Ishikawa (cell line): ENCODE measurements at regions not wholly inside any gene's neighbourhood (a gene's known extent, or its start where the extent isn't known, plus 50 kb on each side); places are given as distances from the start of the nearest gene placed in this dataset.

Experiments used
- CEBPB ChIP-seq: IDR thresholded peaks from 2 replicates; pipeline ENCODE4 v1.6.1; 2012
- CREB1 ChIP-seq: IDR thresholded peaks from 2 replicates; pipeline ENCODE4 v1.6.1; 2012; ENCODE audit warnings: low read depth
- EGR1 ChIP-seq: IDR thresholded peaks from 2 replicates; pipeline ENCODE4 v1.6.1; 2012
- EP300 ChIP-seq: IDR thresholded peaks from 2 replicates; pipeline ENCODE4 v1.6.1; 2012; ENCODE audit warnings: borderline replicate concordance
- FOXM1 ChIP-seq: IDR thresholded peaks from 2 replicates; pipeline ENCODE4 v1.6.1; 2012; ENCODE audit warnings: low read depth, borderline replicate concordance
- MAX ChIP-seq: IDR thresholded peaks from 2 replicates; pipeline ENCODE4 v1.6.1; 2012
- NFIC ChIP-seq: IDR thresholded peaks from 2 replicates; pipeline ENCODE4 v1.6.1; 2012
- RAD21 ChIP-seq: IDR thresholded peaks from 2 replicates; pipeline ENCODE4 v1.6.1; 2012; ENCODE audit warnings: low read depth
- REST ChIP-seq: IDR thresholded peaks from 2 replicates; pipeline ENCODE4 v1.6.1; 2012; ENCODE audit warnings: low read depth, mild to moderate bottlenecking
- TAF1 ChIP-seq: IDR thresholded peaks from 2 replicates; pipeline ENCODE4 v1.6.1; 2012; ENCODE audit warnings: low read depth, mild to moderate bottlenecking
- TCF12 ChIP-seq: IDR thresholded peaks from 2 replicates; pipeline ENCODE4 v1.6.1; 2012; ENCODE audit warnings: low read depth
- TEAD4 ChIP-seq: IDR thresholded peaks from 2 replicates; pipeline ENCODE4 v1.6.1; 2012
- USF1 ChIP-seq: IDR thresholded peaks from 2 replicates; pipeline ENCODE4 v1.6.1; 2012
- YY1 ChIP-seq: IDR thresholded peaks from 2 replicates; pipeline ENCODE4 v1.6.1; 2012; ENCODE audit warnings: low read depth
- ZBTB7A ChIP-seq: IDR thresholded peaks from 2 replicates; pipeline ENCODE4 v1.6.1; 2012; ENCODE audit warnings: low read depth

GRCh38 chr12:76696186-76696585 is 67.7 kb upstream of the ZDHHC17 start:
- TF ChIP-seq YY1 (no peak), NFIC (no peak), RAD21 (no peak), USF1 (no peak), EP300 (no peak), TCF12 (no peak), EGR1 (no peak), CEBPB (no peak), CREB1 (no peak), ZBTB7A (no peak), MAX (no peak), TEAD4 (no peak), REST (no peak), TAF1 (no peak), FOXM1 (no peak)

- TF ChIP-seq TCF12 (no peak), REST (no peak), YY1 (no peak), EP300 (no peak), CREB1 (no peak), USF1 (no peak), TAF1 (no peak), ZBTB7A (no peak), CEBPB (no peak)
Measured at GRCh38 chr12:76697849-76698248, 66.1 kb upstream of the ZDHHC17 start.

- TF ChIP-seq TAF1 (no peak), CEBPB (no peak), RAD21 (no peak), CREB1 (no peak), ZBTB7A (no peak), NFIC (no peak), YY1 (no peak), FOXM1 (no peak), EP300 (no peak), USF1 (no peak), EGR1 (no peak), TEAD4 (no peak), TCF12 (no peak), MAX (no peak), REST (no peak)
Measured at GRCh38 chr12:76698316-76698715, 65.6 kb upstream of the ZDHHC17 start.

- TF ChIP-seq EGR1: no peak
- TF ChIP-seq CEBPB: no peak
- TF ChIP-seq EP300: no peak
- no peak for TF ChIP-seq YY1
- TF ChIP-seq ZBTB7A: no peak
- no peak for TF ChIP-seq USF1
- TF ChIP-seq MAX: no peak
- TF ChIP-seq TCF12: no peak
- no peak for TF ChIP-seq TAF1
- TF ChIP-seq RAD21: no peak
- no peak for TF ChIP-seq NFIC
- no peak for TF ChIP-seq TEAD4
- TF ChIP-seq FOXM1: no peak
- TF ChIP-seq REST: no peak
- TF ChIP-seq CREB1: no peak
Measured at GRCh38 chr12:76698966-76699365, 64.9 kb upstream of the ZDHHC17 start.
